Spleen (tissue), 7 donors: ENCODE measurements at regions not wholly inside any gene's neighbourhood (a gene's known extent, or its start where the extent isn't known, plus 50 kb on each side); places are given as distances from the start of the nearest gene placed in this dataset.
"Not testable (repeated sequence)": the region's sequence is repeated elsewhere in the genome, so short reads cannot be mapped to it uniquely, and the experiment has no call there.

ENCODE experiments used
- POLR2A ChIP-seq, 3 donors: fragments of 450-650 bp; IDR thresholded peaks; one replicate each; pipeline ENCODE4 v1.5.1; 2017; ENCODE audit warnings: antibody characterized with exemption in 3 of 3, mild to moderate bottlenecking in 1 of 3
- POLR2AphosphoS5 ChIP-seq, 3 donors: sonication (generic); formaldehyde crosslinking; IDR thresholded peaks; one replicate each; pipeline ENCODE4 v1.5.1; 2017; ENCODE audit warnings: antibody characterized with exemption in 3 of 3
- TF ChIP-seq, protein P1 (sequence below), 11 experiments: fragments of 200-600 bp in 7 of 11; fragments of 450-650 bp in 4 of 11; sonication (generic) in 4 of 11; IDR thresholded peaks in 8 of 11; conservative IDR thresholded peaks in 3 of 11; 1 replicate in 7 of 11; 2 replicates in 4 of 11; pipeline versions ENCODE4 v1.4.0 to v1.8.0; 2016 to 2021; ENCODE audit warnings: antibody characterized with exemption in 11 of 11, inconsistent platforms in 4 of 11, mild to moderate bottlenecking in 1 of 11
- donor health status: DM: no; HTN: no; CAD: no; lungs with moderate emphysema.
- donor health status: DM: no; HTN: no; CAD: no.
- donor health status: DM: no; HTN: no; CAD: no.

DNA sequence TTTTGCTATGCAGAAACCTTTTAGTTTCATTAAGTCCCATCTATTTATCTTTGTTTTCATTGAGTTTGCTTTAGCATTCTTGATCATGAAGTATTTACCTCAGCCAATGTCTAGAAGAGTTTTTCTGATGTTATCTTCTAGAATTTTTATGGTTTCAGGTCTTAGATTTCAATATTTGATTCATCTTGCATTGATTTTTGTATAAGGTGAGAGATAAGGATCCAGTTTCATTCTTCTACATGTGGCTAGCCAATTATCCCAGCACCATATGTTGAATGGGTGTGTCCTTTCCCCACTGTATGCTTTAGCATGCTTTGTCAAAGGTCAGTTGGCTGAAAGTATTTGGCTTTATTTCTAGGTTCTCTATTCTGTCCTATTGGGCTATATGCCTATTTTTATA is 395.2 kb downstream of the HGF start:
- TF ChIP-seq, protein P1, sequence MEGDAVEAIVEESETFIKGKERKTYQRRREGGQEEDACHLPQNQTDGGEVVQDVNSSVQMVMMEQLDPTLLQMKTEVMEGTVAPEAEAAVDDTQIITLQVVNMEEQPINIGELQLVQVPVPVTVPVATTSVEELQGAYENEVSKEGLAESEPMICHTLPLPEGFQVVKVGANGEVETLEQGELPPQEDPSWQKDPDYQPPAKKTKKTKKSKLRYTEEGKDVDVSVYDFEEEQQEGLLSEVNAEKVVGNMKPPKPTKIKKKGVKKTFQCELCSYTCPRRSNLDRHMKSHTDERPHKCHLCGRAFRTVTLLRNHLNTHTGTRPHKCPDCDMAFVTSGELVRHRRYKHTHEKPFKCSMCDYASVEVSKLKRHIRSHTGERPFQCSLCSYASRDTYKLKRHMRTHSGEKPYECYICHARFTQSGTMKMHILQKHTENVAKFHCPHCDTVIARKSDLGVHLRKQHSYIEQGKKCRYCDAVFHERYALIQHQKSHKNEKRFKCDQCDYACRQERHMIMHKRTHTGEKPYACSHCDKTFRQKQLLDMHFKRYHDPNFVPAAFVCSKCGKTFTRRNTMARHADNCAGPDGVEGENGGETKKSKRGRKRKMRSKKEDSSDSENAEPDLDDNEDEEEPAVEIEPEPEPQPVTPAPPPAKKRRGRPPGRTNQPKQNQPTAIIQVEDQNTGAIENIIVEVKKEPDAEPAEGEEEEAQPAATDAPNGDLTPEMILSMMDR (IDR thresholded peaks at IDR 0.05 in 8 of 11, conservative IDR thresholded peaks at IDR 0.05 in 3 of 11) = not testable (repeated sequence)
- not testable (repeated sequence) for TF ChIP-seq POLR2A, POLR2AphosphoS5 (IDR thresholded peaks at IDR 0.05)
